CD4-positive, alpha-beta T cell (primary cell): ENCODE measurements at regions not wholly inside any gene's neighbourhood (a gene's known extent, or its start where the extent isn't known, plus 50 kb on each side); places are given as distances from the start of the nearest gene placed in this dataset.

Experiments used
- ATAC-seq: fragments of 200-7000 bp; cut with Tn5 transposase; one replicate; pipeline ENCODE4 v1.10.0; 2022; ENCODE audit warnings: mild to moderate bottlenecking; ENCODE audit not compliant: poor library complexity
- CTCF ChIA-PET: fragments of 350-600 bp; sonication (Branson Sonifier 250); formaldehyde crosslinking; loops from one replicate; lab custom pipeline; 2021; ENCODE audit warnings: antibody characterized with exemption, inconsistent platforms; lab: Charles Lee
- POLR2A ChIA-PET: fragments of 350-600 bp; sonication (Branson Sonifier 250); formaldehyde crosslinking; loops from one replicate; lab custom pipeline; 2021; ENCODE audit warnings: antibody characterized with exemption, inconsistent platforms; lab: Charles Lee
- DNase-seq, 14 experiments: peaks; one replicate each; pipeline ENCODE4 v3.0.0-alpha.2; 2013 to 2020; ENCODE audit warnings: mixed read lengths in 2 of 14
- H3K27ac ChIP-seq, 2 donors: one replicate each; pipeline versions ENCODE4 v1.5.1 to v1.7.0; 2013; ENCODE audit warnings: low read length in 2 of 2, low read depth in 1 of 2, mild to moderate bottlenecking in 1 of 2
- H3K27me3 ChIP-seq, 2 experiments: 1 replicate in 1 of 2; 2 replicates in 1 of 2; pipeline versions ENCODE4 v1.6.1 to v1.7.0; 2013; ENCODE audit warnings: low read length in 2 of 2, control low read depth in 1 of 2, mild to moderate bottlenecking in 1 of 2, moderate library complexity in 1 of 2; ENCODE audit not compliant: insufficient read depth in 2 of 2, control insufficient read depth in 1 of 2
- H3K36me3 ChIP-seq: one replicate; pipeline ENCODE4 v1.6.1; 2013; ENCODE audit warnings: low read length, control low read depth; ENCODE audit not compliant: insufficient read depth
- H3K4me1 ChIP-seq: one replicate; pipeline ENCODE4 v1.6.1; 2013; ENCODE audit warnings: low read length, control low read depth; ENCODE audit not compliant: insufficient read depth
- H3K4me3 ChIP-seq: one replicate; pipeline ENCODE4 v1.5.1; 2013; ENCODE audit warnings: mild to moderate bottlenecking, low read length, moderate library complexity
- H3K9me3 ChIP-seq, 2 experiments: 1 replicate in 1 of 2; 2 replicates in 1 of 2; pipeline versions ENCODE4 v1.6.1 to v1.7.0; 2013; ENCODE audit warnings: low read length in 2 of 2, mild to moderate bottlenecking in 2 of 2, control low read depth in 1 of 2, moderate library complexity in 1 of 2; ENCODE audit not compliant: control insufficient read depth in 1 of 2, insufficient read depth in 1 of 2
- H3K27ac Mint-ChIP-seq: one replicate; pipeline ENCODE4 v1.8.0; 2020; ENCODE audit warnings: mixed read lengths
- H3K27me3 Mint-ChIP-seq: one replicate; pipeline ENCODE4 v1.8.0; 2021; ENCODE audit warnings: mixed read lengths
- H3K36me3 Mint-ChIP-seq: one replicate; pipeline ENCODE4 v1.8.0; 2021; ENCODE audit warnings: low read depth, mixed read lengths
- H3K4me1 Mint-ChIP-seq: one replicate; pipeline ENCODE4 v1.8.0; 2021; ENCODE audit warnings: low read depth, mixed read lengths
- H3K4me3 Mint-ChIP-seq: one replicate; pipeline ENCODE4 v1.8.0; 2020; ENCODE audit warnings: mild to moderate bottlenecking, mixed read lengths
- H3K9me3 Mint-ChIP-seq: one replicate; pipeline ENCODE4 v1.8.0; 2020; ENCODE audit warnings: mixed read lengths
- CTCF ChIP-seq: fragments of 200-600 bp; IDR thresholded peaks from one replicate; pipeline ENCODE4 v1.8.0; 2022; ENCODE audit warnings: antibody characterized with exemption, mild to moderate bottlenecking
- intact Hi-C, 2 experiments: fragments of 100-400 bp; cut with DNase I in 1 of 2; cut with micrococcal nuclease in 1 of 2; formaldehyde crosslinking; loops; one replicate each; pipeline versions ENCODE4 v1.15.1 to v1.9.0; 2023 to 2025; cut with DNase I, micrococcal nuclease

GRCh38 chr7:149622444-149623210 lies 125.0 kb upstream of the ZNF746 start:
- peak overlapping the region; percentile 82 for H3K27ac Mint-ChIP-seq
- intact Hi-C loops: loop anchor here (5.0 to 10.0 kb wide), 2 partner anchors 118 to 360 kb away; partner anchors contain the start of gene ZNF783 (in 1 of the 2)

GRCh38 chr7:149621776-149622175 lies 124.2 kb upstream of the ZNF746 start:
- Mint-ChIP-seq H3K27me3 (peaks cover 2% of the 10 kb centered on the region), H3K9me3 (no peaks in the 10 kb centered on the region), H3K4me1 (peaks cover 40% of the 10 kb centered on the region), H3K4me3 (peak overlapping the region; percentile 92), H3K27ac (peak overlapping the region; percentile 82), H3K36me3 (peaks cover 71% of the 10 kb centered on the region)
- CTCF ChIA-PET: no interaction called here
- DNase-seq (peak in 4 of 14 experiments; percentile 11 to 74 (median 51)), ATAC-seq (peak; percentile 11)
- no peak overlapping the region for H3K27ac ChIP-seq
- POLR2A ChIA-PET: no interaction called here
- H3K4me1 ChIP-seq: peaks cover 47% of the 10 kb centered on the region
- intact Hi-C loops: loop anchor here (5.0 to 10.0 kb wide), 2 partner anchors 117 to 359 kb away; partner anchors contain the start of gene ZNF783 (in 1 of the 2)
- no peaks in the 10 kb centered on the region for H3K9me3 ChIP-seq
- TF ChIP-seq CTCF: no peak
- H3K4me3 ChIP-seq: no peak overlapping the region
- H3K27me3 ChIP-seq: no peaks in the 10 kb centered on the region
- peaks cover 43% of the 10 kb centered on the region for H3K36me3 ChIP-seq

More at GRCh38 chr7:149622444-149623210, 125.0 kb upstream of the ZNF746 start:
- peaks cover 63% of the 10 kb centered on the region for H3K36me3 Mint-ChIP-seq
- Histone ChIP-seq H3K4me3 (no peak overlapping the region), H3K4me1 (peaks cover 47% of the 10 kb centered on the region), H3K36me3 (peaks cover 35% of the 10 kb centered on the region), H3K9me3 (no peaks in the 10 kb centered on the region), H3K27me3 (no peaks in the 10 kb centered on the region), H3K27ac (no peak overlapping the region)
- peaks cover 3% of the 10 kb centered on the region for H3K27me3 Mint-ChIP-seq
- H3K4me1 Mint-ChIP-seq: peaks cover 40% of the 10 kb centered on the region
- no peak for TF ChIP-seq CTCF
- DNase-seq (no peak), ATAC-seq (no peak)
- CTCF ChIA-PET: no interaction called here
- POLR2A ChIA-PET: no interaction called here
- peak overlapping the region; percentile 92 for H3K4me3 Mint-ChIP-seq
- H3K9me3 Mint-ChIP-seq: no peaks in the 10 kb centered on the region

GRCh38 chr7:149620961-149621360 lies 123.4 kb upstream of the ZNF746 start:
- DNase-seq (peak in 5 of 14 experiments; percentile 13 to 74 (median 40)), ATAC-seq (no peak)
- Histone ChIP-seq H3K27me3 (no peaks in the 10 kb centered on the region), H3K9me3 (no peaks in the 10 kb centered on the region), H3K27ac (no peak overlapping the region), H3K36me3 (peaks cover 51% of the 10 kb centered on the region), H3K4me3 (no peak overlapping the region), H3K4me1 (peaks cover 47% of the 10 kb centered on the region)
- Mint-ChIP-seq H3K27ac (no peak overlapping the region), H3K9me3 (no peaks in the 10 kb centered on the region), H3K36me3 (peaks cover 80% of the 10 kb centered on the region), H3K4me1 (peaks cover 46% of the 10 kb centered on the region), H3K27me3 (no peaks in the 10 kb centered on the region), H3K4me3 (peak overlapping the region; percentile 62)
- intact Hi-C loops: loop anchor here (5.0 to 10.0 kb wide), 2 partner anchors 116 to 359 kb away; partner anchors contain the start of gene ZNF783 (in 1 of the 2)
- no peak for TF ChIP-seq CTCF
- POLR2A ChIA-PET: no interaction called here
- CTCF ChIA-PET: no interaction called here
